ENCODE measurements at regions not wholly inside any gene's neighbourhood (a gene's known extent, or its start where the extent isn't known, plus 50 kb on each side); places are given as distances from the start of the nearest gene placed in this dataset.
A peak's percentile ranks its signal among the peaks of the same experiment; 100 is the strongest.

DNA sequence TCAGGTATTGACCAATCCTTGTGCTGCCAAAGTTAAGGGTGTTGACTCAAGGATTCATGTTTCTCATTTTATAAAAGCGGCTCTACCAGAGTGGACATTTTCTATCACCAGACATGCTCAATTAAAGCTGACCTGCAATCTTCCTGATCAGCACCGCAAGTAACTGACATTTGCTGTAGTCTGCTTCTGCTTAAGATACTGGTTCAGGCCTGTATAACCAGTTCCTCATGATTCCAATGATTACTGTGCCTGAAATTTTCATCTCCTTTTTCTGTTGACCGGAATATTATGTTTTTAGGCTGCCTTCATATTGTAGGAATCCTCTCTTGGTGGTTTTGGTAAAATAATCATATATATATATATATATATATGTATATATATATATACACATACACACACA lies 160.2 kb upstream of the SPIN4 start:
- TF ChIP-seq GATA1 (IDR thresholded peaks at IDR 0.05; ENCODE audit: low read depth, low read length): no peak
- TF ChIP-seq POLR2A (IDR thresholded peaks at IDR 0.05; ENCODE audit: low read length): no peak
- no peak for DNase-seq

DNA sequence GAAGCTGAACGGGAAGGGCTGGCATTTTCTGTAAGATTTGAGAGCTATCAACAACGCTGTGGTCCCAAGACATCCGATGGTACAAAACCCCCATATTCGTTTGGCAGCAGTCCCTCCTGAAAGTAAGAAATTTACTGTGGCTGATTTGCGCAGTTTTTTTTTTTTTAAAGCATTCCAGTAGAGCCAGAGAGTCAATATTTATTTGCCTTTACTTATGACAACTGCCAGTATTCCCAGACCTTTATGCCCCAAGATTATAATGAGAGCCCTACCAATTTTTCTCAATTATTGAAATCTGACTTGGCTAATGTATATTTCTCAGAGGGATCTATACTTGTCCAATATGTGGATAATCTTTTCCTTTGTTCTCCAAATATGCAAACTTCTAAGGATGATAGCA lies 157.5 kb upstream of the SPIN4 start:
- DNase-seq: no peak
- no peak for TF ChIP-seq POLR2A (IDR thresholded peaks at IDR 0.05; ENCODE audit: low read length)
- TF ChIP-seq GATA1 (IDR thresholded peaks at IDR 0.05; ENCODE audit: low read depth, low read length): no peak

GRCh38 chrX:63506320-63506719 lies 155.2 kb upstream of the SPIN4 start:
- no peak for TF ChIP-seq POLR2A (IDR thresholded peaks at IDR 0.05; ENCODE audit: low read length)
- TF ChIP-seq GATA1 (IDR thresholded peaks at IDR 0.05; ENCODE audit: low read depth, low read length): no peak
- peak; percentile 48 to 49 for DNase-seq

GRCh38 chrX:63503541-63503940 lies 152.4 kb upstream of the SPIN4 start:
- no peak for TF ChIP-seq POLR2A (IDR thresholded peaks at IDR 0.05; ENCODE audit: low read length)
- no peak for TF ChIP-seq GATA1 (IDR thresholded peaks at IDR 0.05; ENCODE audit: low read depth, low read length)
- DNase-seq: no peak

DNA sequence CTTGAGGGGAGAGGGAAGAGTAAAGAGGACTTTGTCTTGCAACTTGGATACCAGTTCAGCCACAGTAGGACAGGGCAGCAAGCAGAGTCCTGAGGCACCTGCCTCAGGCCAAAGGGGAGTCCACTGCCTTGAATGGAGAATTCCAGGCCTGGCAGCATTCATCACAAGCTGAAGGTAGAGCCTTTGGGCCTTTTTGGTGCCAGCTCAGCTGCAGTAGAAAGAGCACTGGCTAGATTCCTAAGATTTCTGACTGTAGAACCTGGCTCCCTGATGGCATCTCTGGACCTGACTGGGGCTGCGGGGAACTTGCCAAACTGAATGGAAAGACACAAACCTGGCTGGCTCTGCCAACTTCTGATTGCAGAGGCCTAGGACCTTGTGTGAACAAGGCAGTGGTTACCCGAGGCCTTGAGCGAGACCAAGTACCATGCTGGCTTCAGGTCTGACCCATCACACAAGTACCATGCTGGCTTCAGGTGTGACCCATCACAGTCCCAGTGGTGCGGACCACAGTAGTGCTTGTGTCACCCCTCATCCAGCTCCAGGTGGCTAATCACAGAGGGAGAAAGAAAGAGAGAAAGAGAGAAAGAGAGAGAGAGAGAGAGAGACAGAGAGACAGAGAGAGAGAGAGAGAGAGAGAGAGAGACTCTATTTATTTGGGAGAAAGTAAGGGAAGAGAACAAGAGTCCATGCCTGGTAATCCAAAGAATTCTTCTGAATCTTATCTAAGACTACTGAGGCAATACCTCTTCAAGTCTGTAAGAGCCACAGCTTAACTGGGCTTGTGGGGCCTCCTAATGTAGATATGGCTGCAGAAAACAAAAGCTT lies 137.6 kb upstream of the SPIN4 start:
- DNase-seq: no peak
- TF ChIP-seq GATA1 (IDR thresholded peaks at IDR 0.05; ENCODE audit: low read depth, low read length) (no peak), POLR2A (IDR thresholded peaks at IDR 0.05; ENCODE audit: low read length) (no peak)

DNA sequence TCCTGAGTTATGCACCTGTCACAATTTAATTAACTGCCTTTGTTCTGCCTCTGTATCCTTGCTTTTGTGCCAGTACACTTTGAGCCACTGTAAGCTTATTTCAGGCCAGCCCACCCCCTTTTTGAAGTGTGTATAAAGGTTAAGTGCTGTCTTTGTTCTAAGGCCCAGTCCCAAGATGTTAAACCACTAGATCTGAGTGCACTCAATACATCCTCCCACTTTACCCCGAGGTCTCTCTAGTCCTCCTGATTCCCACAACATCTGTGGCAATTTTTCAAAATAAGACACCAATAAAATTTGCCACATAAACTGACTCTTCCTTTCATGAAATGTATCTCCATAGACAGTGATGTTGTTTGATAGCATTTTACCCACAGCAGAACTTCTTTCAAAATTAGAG lies 124.1 kb upstream of the SPIN4 start:
- peak; percentile 3 to 20 for DNase-seq
- TF ChIP-seq POLR2A (IDR thresholded peaks at IDR 0.05; ENCODE audit: low read length): no peak
- TF ChIP-seq GATA1 (IDR thresholded peaks at IDR 0.05; ENCODE audit: low read depth, low read length): no peak

GRCh38 chrX:63471004-63471403 lies 119.9 kb upstream of the SPIN4 start:
- TF ChIP-seq GATA1 (IDR thresholded peaks at IDR 0.05; ENCODE audit: low read depth, low read length) (no peak), POLR2A (IDR thresholded peaks at IDR 0.05; ENCODE audit: low read length) (no peak)
- no peak for DNase-seq

DNA sequence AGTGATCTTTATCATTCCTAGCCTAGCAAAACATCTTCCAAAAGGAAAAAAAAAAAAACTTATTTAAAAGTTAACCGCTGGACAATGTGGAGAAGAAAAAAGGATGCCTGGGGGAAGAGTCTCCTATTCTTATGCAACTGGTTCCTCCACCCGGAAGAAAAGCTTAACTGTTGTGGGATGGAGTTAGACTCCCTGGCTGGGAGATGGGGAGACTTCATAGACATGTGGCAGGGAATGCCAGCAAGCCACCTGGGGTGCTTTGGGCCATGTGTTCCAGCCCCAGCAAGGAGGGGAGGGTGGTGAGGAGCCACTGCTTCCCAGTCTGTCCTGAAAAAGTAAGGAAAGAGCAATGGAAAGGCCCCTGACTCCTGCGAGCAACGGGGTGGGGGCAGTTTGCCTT lies 119.4 kb upstream of the SPIN4 start:
- TF ChIP-seq GATA1 (IDR thresholded peaks at IDR 0.05; ENCODE audit: low read depth, low read length) (no peak), POLR2A (IDR thresholded peaks at IDR 0.05; ENCODE audit: low read length) (no peak)
- DNase-seq: no peak

GRCh38 chrX:63466690-63467089 lies 115.6 kb upstream of the SPIN4 start:
- TF ChIP-seq POLR2A (IDR thresholded peaks at IDR 0.05; ENCODE audit: low read length) (no peak), GATA1 (IDR thresholded peaks at IDR 0.05; ENCODE audit: low read depth, low read length) (no peak)
- DNase-seq: peak; percentile 0 to 12

GRCh38 chrX:63458981-63459380 lies 107.8 kb upstream of the SPIN4 start:
- no peak for TF ChIP-seq POLR2A (IDR thresholded peaks at IDR 0.05; ENCODE audit: low read length)
- no peak for TF ChIP-seq GATA1 (IDR thresholded peaks at IDR 0.05; ENCODE audit: low read depth, low read length)
- DNase-seq: no peak

DNA sequence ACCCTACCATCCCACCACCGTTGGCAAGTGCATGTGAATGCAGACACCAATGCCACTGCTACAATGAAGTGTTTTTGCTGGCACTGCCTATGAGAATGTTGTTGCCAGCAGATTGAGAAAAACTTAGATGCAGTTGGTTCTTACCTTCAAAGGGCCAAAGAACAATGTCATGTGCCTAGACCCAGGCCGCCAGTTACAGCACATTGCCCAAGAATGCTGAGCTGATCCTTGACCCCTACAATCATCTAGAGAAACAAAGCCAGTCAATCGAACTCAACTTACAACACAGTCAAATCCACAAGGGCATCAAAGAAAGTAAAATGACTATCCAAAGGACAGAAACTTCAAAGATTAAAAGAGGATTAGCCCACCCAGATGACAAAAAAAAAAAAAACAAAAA lies 102.4 kb upstream of the SPIN4 start:
- TF ChIP-seq GATA1 (IDR thresholded peaks at IDR 0.05; ENCODE audit: low read depth, low read length) (no peak), POLR2A (IDR thresholded peaks at IDR 0.05; ENCODE audit: low read length) (no peak)
- no peak for DNase-seq

- TF ChIP-seq GATA1 (IDR thresholded peaks at IDR 0.05; ENCODE audit: low read depth, low read length) (no peak), POLR2A (IDR thresholded peaks at IDR 0.05; ENCODE audit: low read length) (no peak)
Measured at GRCh38 chrX:63441717-63442116, 90.6 kb upstream of the SPIN4 start.

DNA sequence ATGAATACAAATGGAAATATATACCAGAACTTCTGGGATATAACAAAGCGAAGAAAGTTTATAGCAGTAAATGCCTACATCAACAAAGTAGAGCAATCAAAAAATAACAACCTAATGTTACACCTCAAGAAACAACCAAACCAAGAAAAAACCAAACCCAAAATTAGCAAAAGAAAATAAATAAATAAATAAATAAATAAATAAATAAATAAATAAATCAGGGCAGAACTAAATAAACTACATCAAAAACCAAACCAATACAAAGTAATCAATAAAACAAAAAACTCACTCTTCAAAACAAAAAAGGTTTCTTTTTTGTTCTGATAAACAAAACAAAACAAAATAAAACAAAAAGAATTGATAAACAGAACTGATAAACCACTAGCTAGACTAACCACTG lies 88.4 kb upstream of the SPIN4 start:
- TF ChIP-seq POLR2A (IDR thresholded peaks at IDR 0.05; ENCODE audit: low read length) (no peak), GATA1 (IDR thresholded peaks at IDR 0.05; ENCODE audit: low read depth, low read length) (no peak)
- DNase-seq: no peak

More at GRCh38 chrX:63441717-63442116, 90.6 kb upstream of the SPIN4 start:
- DNase-seq: no peak

DNA sequence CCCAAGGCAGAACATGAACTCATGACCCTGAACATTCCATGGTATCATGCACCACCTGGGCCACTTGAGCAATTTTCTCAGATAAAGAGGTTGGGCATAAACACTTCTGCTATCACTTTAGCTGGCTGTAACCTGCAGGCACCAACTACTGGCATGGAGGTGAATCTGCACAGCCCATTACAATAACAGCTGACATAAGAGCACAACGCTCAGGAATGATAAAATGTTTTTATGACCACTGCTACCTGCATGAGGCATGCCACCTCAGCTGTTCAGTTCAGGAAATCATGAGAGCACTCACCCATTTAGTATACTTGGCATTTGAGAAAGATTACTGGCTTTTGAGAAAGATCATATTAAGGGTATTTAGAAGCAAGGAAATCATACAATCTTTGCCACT lies 85.7 kb upstream of the SPIN4 start:
- TF ChIP-seq POLR2A (IDR thresholded peaks at IDR 0.05; ENCODE audit: low read length): no peak
- TF ChIP-seq GATA1 (IDR thresholded peaks at IDR 0.05; ENCODE audit: low read depth, low read length): no peak
- DNase-seq: no peak

DNA sequence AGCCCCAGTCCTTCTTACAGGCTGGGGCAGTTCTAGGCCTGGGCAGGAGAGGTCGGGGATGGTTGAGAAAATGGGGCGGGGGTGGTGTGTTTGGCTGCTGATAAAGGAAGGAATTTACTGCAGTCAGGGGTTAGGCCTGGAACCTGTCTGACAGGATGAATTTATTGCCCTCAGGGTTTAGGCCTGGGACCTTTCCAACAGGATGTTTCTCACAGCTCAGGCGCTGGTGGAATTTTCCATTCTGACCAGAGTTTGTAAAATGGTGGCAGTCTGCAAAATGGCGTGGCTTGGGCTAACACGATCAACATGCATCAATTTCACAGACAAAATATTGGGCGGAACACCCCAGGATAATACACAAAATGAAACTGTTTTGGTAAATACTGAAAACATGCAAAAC lies 83.5 kb upstream of the SPIN4 start:
- no peak for TF ChIP-seq POLR2A (IDR thresholded peaks at IDR 0.05; ENCODE audit: low read length)
- no peak for TF ChIP-seq GATA1 (IDR thresholded peaks at IDR 0.05; ENCODE audit: low read depth, low read length)
- DNase-seq: peak in 1 of 2 experiments; percentile 18
